DOHH2 (cell line): ENCODE measurements at regions not wholly inside any gene's neighbourhood (a gene's known extent, or its start where the extent isn't known, plus 50 kb on each side); places are given as distances from the start of the nearest gene placed in this dataset.

ENCODE experiments used
- H3F3A ChIP-seq: fragments of 200-600 bp; sonication (generic), shearing (Covaris generic); 2 replicates; pipeline ENCODE4 v1.6.0; 2016; ENCODE audit warnings: antibody characterized with exemption, mild to moderate bottlenecking; ENCODE audit not compliant: control insufficient read depth, insufficient read depth
- H3K27ac ChIP-seq: fragments of 200-600 bp; sonication (generic); 2 replicates; pipeline ENCODE4 v1.5.1; 2014; ENCODE audit warnings: low read depth, mild to moderate bottlenecking, low read length, moderate library complexity
- H3K27me3 ChIP-seq: fragments of 200-600 bp; sonication (generic); 2 replicates; pipeline ENCODE4 v1.6.1; 2014; ENCODE audit warnings: mild to moderate bottlenecking, low read length, mixed read lengths; ENCODE audit not compliant: control insufficient read depth
- H3K36me3 ChIP-seq: fragments of 200-600 bp; sonication (generic); 2 replicates; pipeline ENCODE4 v1.6.1; 2014; ENCODE audit warnings: mild to moderate bottlenecking, low read length, moderate library complexity, mixed read lengths; ENCODE audit not compliant: control insufficient read depth
- H3K4me1 ChIP-seq: fragments of 200-600 bp; sonication (generic); 2 replicates; pipeline ENCODE4 v1.6.1; 2014; ENCODE audit warnings: mild to moderate bottlenecking, low read length, mixed read lengths; ENCODE audit not compliant: control insufficient read depth
- H3K4me2 ChIP-seq: fragments of 200-600 bp; sonication (generic); 2 replicates; pipeline ENCODE4 v1.6.0; 2014; ENCODE audit warnings: mild to moderate bottlenecking, low read length, moderate library complexity
- H3K4me3 ChIP-seq: fragments of 200-600 bp; sonication (generic); 2 replicates; pipeline ENCODE4 v1.5.1; 2014; ENCODE audit warnings: mild to moderate bottlenecking, low read length, mixed read lengths
- H3K79me2 ChIP-seq: fragments of 200-600 bp; sonication (generic); 2 replicates; pipeline ENCODE4 v1.6.1; 2014; ENCODE audit warnings: mild to moderate bottlenecking, low read length, mixed read lengths; ENCODE audit not compliant: control insufficient read depth
- H3K9me2 ChIP-seq: fragments of 200-600 bp; sonication (generic); replicated peaks from 2 replicates; pipeline ENCODE4 v1.6.1; 2014; ENCODE audit warnings: mild to moderate bottlenecking, low read length, mixed read lengths; ENCODE audit not compliant: control insufficient read depth
- H3K9me3 ChIP-seq: fragments of 200-600 bp; sonication (generic); 2 replicates; pipeline ENCODE4 v1.6.1; 2014; ENCODE audit warnings: antibody characterized with exemption, low read length, mixed read lengths; ENCODE audit not compliant: control insufficient read depth, insufficient read depth
- H4K20me1 ChIP-seq: fragments of 200-600 bp; sonication (generic); 2 replicates; pipeline ENCODE4 v1.6.0; 2014; ENCODE audit warnings: low read depth, mild to moderate bottlenecking, antibody characterized with exemption, low read length, moderate library complexity; ENCODE audit not compliant: control insufficient read depth, insufficient read depth
- EZH2phosphoT487 ChIP-seq: fragments of 200-600 bp; sonication (generic); IDR thresholded peaks from 2 replicates; pipeline ENCODE4 v1.6.1; 2017; ENCODE audit warnings: borderline replicate concordance, mild to moderate bottlenecking, antibody characterized with exemption, low read length, moderate library complexity, mixed read lengths
- TF ChIP-seq, protein P1 (sequence below): fragments of 200-600 bp; sonication (generic); IDR thresholded peaks from one replicate; pipeline ENCODE4 v1.5.1; 2014; ENCODE audit warnings: antibody characterized with exemption, mild to moderate bottlenecking, low read depth, low read length; ENCODE audit not compliant: poor library complexity, severe bottlenecking

GRCh38 chr11:16454289-16454863, 98.0 kb upstream of the SOX6 start:
- Histone ChIP-seq H3F3A (no peaks in the 10 kb centered on the region), H3K4me2 (no peak overlapping the region), H4K20me1 (no peaks in the 10 kb centered on the region), H3K27ac (no peak overlapping the region), H3K36me3 (no peaks in the 10 kb centered on the region), H3K9me3 (no peaks in the 10 kb centered on the region), H3K9me2 (no peaks in the 10 kb centered on the region), H3K27me3 (no peaks in the 10 kb centered on the region), H3K79me2 (no peaks in the 10 kb centered on the region), H3K4me1 (no peaks in the 10 kb centered on the region), H3K4me3 (no peak overlapping the region)
- TF ChIP-seq EZH2phosphoT487 = no peak
- TF ChIP-seq, protein P1, sequence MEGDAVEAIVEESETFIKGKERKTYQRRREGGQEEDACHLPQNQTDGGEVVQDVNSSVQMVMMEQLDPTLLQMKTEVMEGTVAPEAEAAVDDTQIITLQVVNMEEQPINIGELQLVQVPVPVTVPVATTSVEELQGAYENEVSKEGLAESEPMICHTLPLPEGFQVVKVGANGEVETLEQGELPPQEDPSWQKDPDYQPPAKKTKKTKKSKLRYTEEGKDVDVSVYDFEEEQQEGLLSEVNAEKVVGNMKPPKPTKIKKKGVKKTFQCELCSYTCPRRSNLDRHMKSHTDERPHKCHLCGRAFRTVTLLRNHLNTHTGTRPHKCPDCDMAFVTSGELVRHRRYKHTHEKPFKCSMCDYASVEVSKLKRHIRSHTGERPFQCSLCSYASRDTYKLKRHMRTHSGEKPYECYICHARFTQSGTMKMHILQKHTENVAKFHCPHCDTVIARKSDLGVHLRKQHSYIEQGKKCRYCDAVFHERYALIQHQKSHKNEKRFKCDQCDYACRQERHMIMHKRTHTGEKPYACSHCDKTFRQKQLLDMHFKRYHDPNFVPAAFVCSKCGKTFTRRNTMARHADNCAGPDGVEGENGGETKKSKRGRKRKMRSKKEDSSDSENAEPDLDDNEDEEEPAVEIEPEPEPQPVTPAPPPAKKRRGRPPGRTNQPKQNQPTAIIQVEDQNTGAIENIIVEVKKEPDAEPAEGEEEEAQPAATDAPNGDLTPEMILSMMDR = no peak

DNA sequence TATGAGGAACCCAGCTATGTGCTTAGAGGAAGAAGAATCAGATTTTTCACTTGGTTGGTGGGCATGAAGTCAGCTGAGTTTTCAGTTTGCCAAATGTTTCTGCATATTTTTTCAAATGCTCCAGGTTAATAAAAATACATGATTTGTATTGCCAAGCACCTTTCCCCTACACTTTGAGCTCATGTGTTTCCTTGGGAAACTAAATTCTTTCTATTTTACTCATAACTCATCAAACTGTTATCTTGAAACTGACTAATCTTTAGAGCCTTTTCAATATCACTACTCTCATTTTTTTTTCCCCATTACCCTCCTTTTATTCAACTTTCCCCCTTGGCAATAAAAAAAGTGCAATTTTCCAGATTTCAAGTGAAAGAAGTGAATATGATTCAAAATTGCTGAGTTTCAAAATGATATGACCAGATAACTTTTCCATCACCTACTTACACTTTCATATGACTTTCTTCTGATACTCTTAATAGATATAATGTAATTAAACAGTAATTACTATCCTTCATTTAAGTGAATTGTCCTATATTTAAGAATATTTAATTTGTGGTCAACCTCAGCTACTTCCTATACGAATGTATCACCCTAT, 91.9 kb upstream of the SOX6 start:
- TF ChIP-seq EZH2phosphoT487 = no peak
- TF ChIP-seq, protein P1 = no peak
- no peak overlapping the region for H3K27ac ChIP-seq
- no peak overlapping the region for H3K4me3 ChIP-seq
- no peaks in the 10 kb centered on the region for H3K9me3 ChIP-seq
- H3K79me2 ChIP-seq = no peaks in the 10 kb centered on the region
- no peaks in the 10 kb centered on the region for H3K27me3 ChIP-seq
- H3K36me3 ChIP-seq = no peaks in the 10 kb centered on the region
- H4K20me1 ChIP-seq = no peaks in the 10 kb centered on the region
- H3K9me2 ChIP-seq = no peaks in the 10 kb centered on the region
- H3K4me2 ChIP-seq = no peak overlapping the region
- no peaks in the 10 kb centered on the region for H3F3A ChIP-seq
- H3K4me1 ChIP-seq = no peaks in the 10 kb centered on the region

DNA sequence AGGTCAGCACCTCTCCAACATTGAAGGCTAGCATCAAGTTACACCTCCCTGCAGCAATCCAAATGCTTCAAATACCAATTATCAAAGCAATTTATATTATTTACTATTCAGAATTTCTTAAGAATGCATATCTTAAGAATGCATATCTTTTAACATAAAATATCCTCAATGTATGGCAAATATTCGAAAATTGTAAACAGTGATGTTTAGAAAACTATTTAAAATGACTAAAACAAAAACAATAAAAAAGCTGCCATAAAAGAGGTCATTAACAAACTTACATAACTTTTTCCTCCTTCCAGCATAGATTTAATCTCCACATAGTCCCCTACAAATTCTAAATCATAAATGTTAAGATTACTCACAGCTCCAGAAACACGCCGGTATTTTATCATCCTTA, 85.1 kb upstream of the SOX6 start:
- Histone ChIP-seq H3K9me2 (no peaks in the 10 kb centered on the region), H3F3A (no peaks in the 10 kb centered on the region), H3K27me3 (no peaks in the 10 kb centered on the region), H3K4me2 (no peak overlapping the region), H4K20me1 (no peaks in the 10 kb centered on the region), H3K79me2 (no peaks in the 10 kb centered on the region), H3K4me3 (no peak overlapping the region), H3K4me1 (no peaks in the 10 kb centered on the region), H3K36me3 (no peaks in the 10 kb centered on the region), H3K27ac (no peak overlapping the region), H3K9me3 (no peaks in the 10 kb centered on the region)
- TF ChIP-seq EZH2phosphoT487 = no peak
- TF ChIP-seq, protein P1 = no peak
